C4-2B (cell line): ENCODE measurements at regions not wholly inside any gene's neighbourhood (a gene's known extent, or its start where the extent isn't known, plus 50 kb on each side); places are given as distances from the start of the nearest gene placed in this dataset.

Experiments used
- H3K27ac ChIP-seq: fragments of 450-650 bp; 2 replicates; pipeline ENCODE4 v1.5.1; 2017
- ZFX ChIP-seq: fragments of 450-650 bp; IDR thresholded peaks from 2 replicates; pipeline ENCODE4 v1.6.1; 2017
- TF ChIP-seq, protein P1 (sequence below): fragments of 450-650 bp; conservative IDR thresholded peaks from 2 replicates; pipeline ENCODE4 v1.5.1; 2017; ENCODE audit warnings: mild to moderate bottlenecking

DNA sequence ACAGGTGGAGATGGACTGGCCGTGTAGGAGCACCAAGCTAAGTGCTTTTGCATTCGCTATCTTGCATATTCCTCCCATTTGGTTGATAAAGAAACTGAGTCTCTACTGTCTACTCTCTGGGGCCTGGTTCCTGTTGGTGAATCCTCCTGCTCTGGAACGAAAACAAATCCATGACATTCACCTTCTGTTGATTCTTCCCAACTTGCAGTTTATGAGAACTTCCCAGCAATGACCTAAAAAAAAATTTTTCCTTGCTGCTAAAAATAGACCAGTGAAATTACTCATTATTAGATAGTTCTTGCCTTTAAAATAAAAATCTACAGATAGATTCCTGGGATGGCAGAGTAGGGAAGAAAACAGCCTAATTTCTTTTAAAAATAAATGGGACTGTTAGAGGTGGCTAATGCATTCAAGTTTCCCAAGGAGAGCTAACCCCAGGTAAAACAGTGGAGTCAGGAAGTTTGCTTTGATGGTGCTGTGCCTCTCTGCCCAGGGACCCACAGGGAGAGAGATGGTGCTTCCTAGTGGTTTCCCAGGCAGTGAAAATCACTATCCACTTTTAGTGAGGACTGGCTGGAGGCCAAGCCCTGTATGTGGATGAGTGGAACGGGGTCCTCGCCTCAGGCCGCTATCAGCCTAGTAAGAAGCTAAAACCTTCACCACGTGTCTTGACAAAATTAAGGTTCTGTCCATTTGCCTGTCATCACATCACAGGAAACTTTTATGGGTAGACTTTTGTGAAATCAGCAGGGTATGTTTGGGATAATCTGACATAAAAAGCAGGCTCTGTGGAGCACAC, 68.4 kb upstream of the NR3C1 start:
- no peak for TF ChIP-seq ZFX
- TF ChIP-seq, protein P1, sequence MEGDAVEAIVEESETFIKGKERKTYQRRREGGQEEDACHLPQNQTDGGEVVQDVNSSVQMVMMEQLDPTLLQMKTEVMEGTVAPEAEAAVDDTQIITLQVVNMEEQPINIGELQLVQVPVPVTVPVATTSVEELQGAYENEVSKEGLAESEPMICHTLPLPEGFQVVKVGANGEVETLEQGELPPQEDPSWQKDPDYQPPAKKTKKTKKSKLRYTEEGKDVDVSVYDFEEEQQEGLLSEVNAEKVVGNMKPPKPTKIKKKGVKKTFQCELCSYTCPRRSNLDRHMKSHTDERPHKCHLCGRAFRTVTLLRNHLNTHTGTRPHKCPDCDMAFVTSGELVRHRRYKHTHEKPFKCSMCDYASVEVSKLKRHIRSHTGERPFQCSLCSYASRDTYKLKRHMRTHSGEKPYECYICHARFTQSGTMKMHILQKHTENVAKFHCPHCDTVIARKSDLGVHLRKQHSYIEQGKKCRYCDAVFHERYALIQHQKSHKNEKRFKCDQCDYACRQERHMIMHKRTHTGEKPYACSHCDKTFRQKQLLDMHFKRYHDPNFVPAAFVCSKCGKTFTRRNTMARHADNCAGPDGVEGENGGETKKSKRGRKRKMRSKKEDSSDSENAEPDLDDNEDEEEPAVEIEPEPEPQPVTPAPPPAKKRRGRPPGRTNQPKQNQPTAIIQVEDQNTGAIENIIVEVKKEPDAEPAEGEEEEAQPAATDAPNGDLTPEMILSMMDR = no peak
- H3K27ac ChIP-seq = no peak overlapping the region

DNA sequence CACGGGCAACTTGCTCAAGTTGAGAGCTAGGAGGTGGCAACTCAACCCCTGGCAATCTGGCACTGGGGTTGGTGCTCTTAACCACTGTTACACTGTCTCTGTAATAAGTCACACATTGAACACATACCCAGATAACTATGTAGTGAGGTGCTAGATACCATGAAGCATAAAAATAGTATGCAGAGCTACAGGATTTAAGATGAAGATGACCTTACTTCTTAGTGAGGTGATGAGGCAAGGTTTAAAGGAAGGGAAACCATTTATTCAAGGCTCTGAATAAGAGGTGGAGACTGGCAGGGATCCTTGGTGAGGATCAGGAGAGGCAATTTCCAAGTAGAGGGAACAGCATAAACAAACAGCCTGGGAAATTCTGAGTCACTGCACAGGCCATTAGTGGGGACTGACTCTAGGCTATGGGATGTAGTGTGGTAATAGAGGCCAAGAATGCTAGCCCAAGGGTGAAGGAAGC, 67.6 kb upstream of the NR3C1 start:
- TF ChIP-seq ZFX = no peak
- TF ChIP-seq, protein P1 = no peak
- no peak overlapping the region for H3K27ac ChIP-seq

GRCh38 chr5:143470120-143470519, 66.6 kb upstream of the NR3C1 start:
- H3K27ac ChIP-seq = no peak overlapping the region
- TF ChIP-seq, protein P1 = no peak
- TF ChIP-seq ZFX = no peak

DNA sequence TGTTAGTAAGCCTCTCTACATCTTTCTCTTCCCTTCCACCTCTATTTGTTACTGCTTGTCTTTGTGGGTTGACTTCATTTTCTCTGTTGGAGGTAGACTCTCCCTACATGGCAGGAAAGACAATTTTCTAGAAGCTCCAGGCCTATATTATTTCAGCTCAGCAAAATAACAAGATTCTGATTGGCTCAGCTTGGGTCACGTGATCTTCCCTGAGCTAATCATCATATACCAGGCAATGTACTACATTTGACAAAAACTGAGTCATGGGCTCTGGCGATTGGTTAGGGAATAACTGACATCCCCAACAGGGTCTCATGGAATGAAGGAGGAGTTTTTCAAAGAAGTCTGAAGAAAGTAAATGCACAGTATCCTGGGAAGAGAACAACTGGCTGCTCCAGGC, 65.6 kb upstream of the NR3C1 start:
- TF ChIP-seq, protein P1 = no peak
- TF ChIP-seq ZFX = no peak
- H3K27ac ChIP-seq = no peak overlapping the region

GRCh38 chr5:143466632-143467031, 63.1 kb upstream of the NR3C1 start:
- TF ChIP-seq ZFX = no peak
- TF ChIP-seq, protein P1 = no peak
- no peak overlapping the region for H3K27ac ChIP-seq

DNA sequence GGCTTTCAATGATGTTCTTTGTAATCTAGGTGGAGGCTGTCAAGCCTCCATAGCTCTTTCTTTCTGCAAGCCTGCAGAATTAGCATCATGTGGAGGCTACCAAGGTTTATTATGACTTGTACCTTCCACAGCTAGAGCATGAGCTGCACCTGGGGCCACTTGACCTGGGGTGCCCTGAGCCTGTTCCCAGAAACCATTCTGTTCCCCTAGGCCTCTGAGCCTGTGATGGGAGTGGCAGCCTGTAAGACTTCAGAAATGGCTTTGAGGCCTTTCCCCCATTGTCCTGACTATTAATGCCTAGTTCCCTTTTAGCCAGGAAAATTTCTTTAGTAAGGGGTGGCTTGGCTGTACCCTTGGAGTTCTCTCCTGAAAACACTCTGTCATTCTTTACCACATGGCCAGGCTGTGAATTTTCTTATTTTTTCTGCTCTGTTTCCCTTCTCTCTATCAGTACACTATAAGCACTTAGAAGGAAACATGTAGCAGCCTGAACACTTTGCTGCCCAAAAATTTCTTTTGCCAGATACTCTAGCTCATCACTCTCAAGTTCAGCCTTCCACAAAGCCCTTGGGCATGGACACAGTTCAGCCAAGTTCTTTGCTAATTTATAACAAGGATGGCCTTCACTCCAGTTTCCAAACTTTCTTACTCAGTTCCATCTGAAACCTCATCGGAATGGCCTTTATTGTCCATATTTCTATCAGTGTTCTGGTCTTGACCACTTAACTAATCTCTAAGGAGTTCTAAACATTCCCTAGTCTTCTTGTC, 61.4 kb upstream of the NR3C1 start:
- TF ChIP-seq, protein P1 = no peak
- no peak for TF ChIP-seq ZFX
- H3K27ac ChIP-seq = no peak overlapping the region

GRCh38 chr5:143462431-143462830, 58.9 kb upstream of the NR3C1 start:
- H3K27ac ChIP-seq = no peak overlapping the region
- TF ChIP-seq, protein P1 = no peak
- TF ChIP-seq ZFX = no peak
